Endothelial cell of umbilical vein (primary cell): ENCODE measurements at regions not wholly inside any gene's neighbourhood (a gene's known extent, or its start where the extent isn't known, plus 50 kb on each side); places are given as distances from the start of the nearest gene placed in this dataset.
A peak's percentile ranks its signal among the peaks of the same experiment; 100 is the strongest.

ENCODE experiments used
- BruUV-seq: library from RNA; stranded (reverse); fragments of 400-500 nt; replicated peaks from 2 replicates; lab custom pipeline; 2021; lab: Mats Ljungman, UMichigan
- CTCF ChIA-PET: fragments of 300-600, 350-600 bp; sonication (Branson Sonifier 250); formaldehyde crosslinking; loops from one replicate; lab custom pipeline; 2021; ENCODE audit warnings: antibody characterized with exemption, inconsistent platforms; lab: Charles Lee
- POLR2A ChIA-PET: fragments of 300-600, 350-600 bp; sonication (Branson Sonifier 250); formaldehyde crosslinking; loops from one replicate; lab custom pipeline; 2021; ENCODE audit warnings: antibody characterized with exemption, inconsistent platforms; lab: Charles Lee
- DNase-seq: peaks from one replicate; pipeline ENCODE4 v3.0.0-alpha.2; 2011; ENCODE audit warnings: low read depth, low spot score
- FAIRE-seq: peaks from 2 replicates; lab custom pipeline; 2011; peaks lifted over from hg19 to GRCh38; lab: Jason Lieb, UNC
- H2AFZ ChIP-seq: 2 replicates; pipeline ENCODE4 v1.6.0; 2012; ENCODE audit warnings: low read depth, low read length, control low read depth, inconsistent platforms
- H3K27ac ChIP-seq: 2 replicates; pipeline ENCODE4 v1.5.1; 2011; ENCODE audit warnings: low read depth, mild to moderate bottlenecking, control low read depth, low read length, moderate library complexity; ENCODE audit not compliant: insufficient read depth
- H3K27me3 ChIP-seq, 2 experiments: 2 replicates each; pipeline versions ENCODE4 v1.6.0 to v1.6.1; 2011; ENCODE audit warnings: low read length in 2 of 2, mixed read lengths in 1 of 2; ENCODE audit not compliant: control insufficient read depth in 2 of 2, insufficient read depth in 2 of 2
- H3K36me3 ChIP-seq, 2 experiments: 2 replicates in 1 of 2; 3 replicates in 1 of 2; pipeline ENCODE4 v1.5.1; 2011; ENCODE audit warnings: low read length in 2 of 2, mild to moderate bottlenecking in 1 of 2, moderate library complexity in 1 of 2; ENCODE audit not compliant: control insufficient read depth in 2 of 2, insufficient read depth in 2 of 2; ENCODE audit errors: extremely low read depth in 1 of 2
- H3K4me1 ChIP-seq: 3 replicates; pipeline ENCODE4 v1.5.1; 2011; ENCODE audit warnings: mild to moderate bottlenecking, low read length; ENCODE audit not compliant: control insufficient read depth, insufficient read depth; ENCODE audit errors: extremely low read depth
- H3K4me2 ChIP-seq: 2 replicates; pipeline ENCODE4 v1.6.1; 2011; ENCODE audit warnings: low read length, control low read depth, mixed read lengths; ENCODE audit not compliant: insufficient read depth
- H3K4me3 ChIP-seq, 3 experiments: fragments of 200-600 bp in 1 of 3; sonication (generic), shearing (Covaris generic) in 1 of 3; replicated peaks in 1 of 3; 2 replicates each; pipeline ENCODE4 v1.5.1; 2011 to 2016; ENCODE audit warnings: control low read depth in 3 of 3, low read length in 3 of 3, mild to moderate bottlenecking in 2 of 3, inconsistent platforms in 1 of 3, low read depth in 1 of 3, moderate library complexity in 1 of 3; ENCODE audit not compliant: insufficient read depth in 1 of 3
- H3K79me2 ChIP-seq: 2 replicates; pipeline ENCODE4 v1.6.0; 2012; ENCODE audit warnings: low read length, inconsistent platforms; ENCODE audit not compliant: control insufficient read depth, insufficient read depth
- H3K9ac ChIP-seq: replicated peaks from 2 replicates; pipeline ENCODE3; 2011; ENCODE audit warnings: low read length, control low read depth; ENCODE audit not compliant: insufficient read depth; ENCODE audit errors: extremely low read depth
- H3K9me1 ChIP-seq: replicated peaks from 3 replicates; pipeline ENCODE4 v1.6.0; 2011; ENCODE audit warnings: mild to moderate bottlenecking, low read length; ENCODE audit not compliant: control insufficient read depth, insufficient read depth; ENCODE audit errors: extremely low read depth
- H3K9me3 ChIP-seq: replicated peaks from 2 replicates; pipeline ENCODE4 v1.5.1; 2012; ENCODE audit warnings: low read length, inconsistent platforms; ENCODE audit not compliant: control insufficient read depth, insufficient read depth
- H4K20me1 ChIP-seq: replicated peaks from 2 replicates; pipeline ENCODE3; 2011; ENCODE audit warnings: mild to moderate bottlenecking, low read length; ENCODE audit not compliant: control insufficient read depth, insufficient read depth; ENCODE audit errors: extremely low read depth
- CTCF ChIP-seq, 2 donors: IDR thresholded peaks; 1 replicate in 1 of 2; 2 replicates in 1 of 2; pipeline ENCODE4 v1.5.1; 2011; ENCODE audit warnings: low read length in 2 of 2, mild to moderate bottlenecking in 2 of 2, moderate library complexity in 2 of 2, control low read depth in 1 of 2, inconsistent platforms in 1 of 2, low read depth in 1 of 2; ENCODE audit not compliant: insufficient read depth in 1 of 2; ENCODE audit errors: extremely low read depth in 1 of 2
- EZH2 ChIP-seq: IDR thresholded peaks from 2 replicates; pipeline ENCODE4 v1.6.1; 2012; ENCODE audit warnings: borderline replicate concordance, low read depth, mild to moderate bottlenecking, moderate library complexity, low read length, inconsistent platforms; ENCODE audit not compliant: severe bottlenecking
- FOS ChIP-seq: IDR thresholded peaks from 2 replicates; pipeline ENCODE4 v1.6.1; 2011; ENCODE audit warnings: mild to moderate bottlenecking, low read length, moderate library complexity, borderline replicate concordance; ENCODE audit not compliant: insufficient read depth
- GATA2 ChIP-seq: IDR thresholded peaks from 2 replicates; pipeline ENCODE4 v1.7.0; 2011; ENCODE audit warnings: low read depth, mild to moderate bottlenecking, moderate library complexity, mixed read lengths, low read length; ENCODE audit not compliant: insufficient read length, insufficient read depth
- JUN ChIP-seq: IDR thresholded peaks from 2 replicates; pipeline ENCODE4 v1.6.1; 2011; ENCODE audit warnings: borderline replicate concordance, low read depth; ENCODE audit not compliant: insufficient read length, insufficient read depth
- MAX ChIP-seq: IDR thresholded peaks from 2 replicates; pipeline ENCODE4 v1.6.1; 2011; ENCODE audit not compliant: insufficient read depth, insufficient read length
- MYC ChIP-seq: IDR thresholded peaks from one replicate; pipeline ENCODE4 v1.6.1; 2011; ENCODE audit warnings: mild to moderate bottlenecking, low read depth, low read length
- POLR2A ChIP-seq: IDR thresholded peaks from 2 replicates; pipeline ENCODE4 v1.6.1; 2012; ENCODE audit warnings: low read depth, mild to moderate bottlenecking, control low read depth, low read length
- POLR2AphosphoS5 ChIP-seq: IDR thresholded peaks from 2 replicates; pipeline ENCODE4 v1.6.1; 2012; ENCODE audit warnings: low read depth, mild to moderate bottlenecking, control low read depth, low read length, moderate library complexity; ENCODE audit not compliant: insufficient read depth
- dilution Hi-C: fragments of 300-500 bp; cut with MboI; formaldehyde crosslinking; loops from one replicate; pipeline ENCODE4 v1.15.0; 2019; ENCODE audit warnings: low sequenced_read_pairs; ENCODE audit not compliant: extremely low pct_ligation_motif_present
- intact Hi-C: fragments of 100-400 bp; cut with micrococcal nuclease; formaldehyde crosslinking; loops from one replicate; pipeline ENCODE4 v1.10.0; 2022

GRCh38 chr20:60210779-60211617, 252.8 kb downstream of the CDH26 start:
- Histone ChIP-seq H3K4me3 (no peak overlapping the region), H3K27me3 (no peaks in the 10 kb centered on the region), H3K9ac (no peak overlapping the region), H3K27ac (no peak overlapping the region), H3K4me2 (no peak overlapping the region), H3K4me1 (no peaks in the 10 kb centered on the region), H3K9me1 (no peaks in the 10 kb centered on the region), H2AFZ (no peak overlapping the region), H3K36me3 (no peaks in the 10 kb centered on the region), H3K79me2 (no peaks in the 10 kb centered on the region), H4K20me1 (no peaks in the 10 kb centered on the region), H3K9me3 (no peaks in the 10 kb centered on the region)
- DNase-seq (no peak), FAIRE-seq (no peak)
- ChIA-PET POLR2A (no interaction called here), CTCF (interaction anchor here (1.0 kb wide), 1 partner anchor 8 kb away, joined by 3 read pairs; no protein-coding TSS in a partner anchor)
- TF ChIP-seq CTCF (IDR thresholded peaks at IDR 0.05; ENCODE audit: extremely low read depth in 1 of 2, insufficient read depth in 1 of 2, low read depth in 1 of 2, low read length in 2 of 2): peak; percentile 15 to 26
- no peak for TF ChIP-seq POLR2A
- BruUV-seq: no TSS peak
- dilution Hi-C loops (no loop called here), intact Hi-C loops (no loop called here)

- Histone ChIP-seq H3K9me3 (no peaks in the 10 kb centered on the region), H3K9me1 (no peaks in the 10 kb centered on the region), H3K9ac (no peak overlapping the region), H3K27me3 (no peaks in the 10 kb centered on the region), H2AFZ (no peak overlapping the region), H3K4me2 (no peak overlapping the region), H3K27ac (no peak overlapping the region), H4K20me1 (no peaks in the 10 kb centered on the region), H3K36me3 (no peaks in the 10 kb centered on the region), H3K79me2 (no peaks in the 10 kb centered on the region), H3K4me3 (no peak overlapping the region), H3K4me1 (no peaks in the 10 kb centered on the region)
- DNase-seq (no peak), FAIRE-seq (no peak)
- ChIA-PET POLR2A (no interaction called here), CTCF (no interaction called here)
- no TSS peak for BruUV-seq
- intact Hi-C loops: no loop called here
- TF ChIP-seq CTCF (IDR thresholded peaks at IDR 0.05; ENCODE audit: extremely low read depth in 1 of 2, insufficient read depth in 1 of 2, low read depth in 1 of 2, low read length in 2 of 2) (no peak), GATA2 (no peak), MYC (no peak), FOS (no peak), POLR2A (no peak), JUN (no peak), MAX (no peak), EZH2 (no peak), POLR2AphosphoS5 (no peak)
- dilution Hi-C loops: no loop called here
These were observed 253.6 kb downstream of the CDH26 start for GRCh38 chr20:60211618-60212463.
